ENCODE measurements at regions not wholly inside any gene's neighbourhood (a gene's known extent, or its start where the extent isn't known, plus 50 kb on each side); places are given as distances from the start of the nearest gene placed in this dataset.
"Not testable (repeated sequence)": the region's sequence is repeated elsewhere in the genome, so short reads cannot be mapped to it uniquely, and the experiment has no call there.

GRCh38 chr14:89564989-89565388 is 148.0 kb upstream of the FOXN3 start:
- DNase-seq, result no peak

GRCh38 chr14:89564286-89564957 is 147.4 kb upstream of the FOXN3 start:
- DNase-seq, result no peak

DNA sequence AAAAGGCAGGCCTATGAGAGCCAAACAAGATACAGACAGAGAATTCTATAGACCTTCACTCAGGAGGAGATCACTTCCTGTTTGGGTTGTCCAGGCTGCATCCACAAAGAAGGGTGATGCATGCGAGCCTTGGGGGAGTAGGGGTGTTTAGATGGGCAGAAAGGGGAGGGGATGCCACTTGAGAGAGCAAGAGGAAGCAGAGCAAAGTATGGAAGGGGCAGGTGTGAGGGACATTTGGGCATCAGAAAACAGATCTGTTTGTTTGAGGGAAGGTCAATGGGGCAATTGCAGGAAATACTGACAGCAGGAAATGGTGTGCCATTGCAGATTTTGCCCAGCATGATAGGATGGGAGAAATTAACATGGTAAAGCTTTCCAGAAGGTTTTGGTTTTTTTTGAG is 146.4 kb upstream of the FOXN3 start:
- DNase-seq, result no peak

GRCh38 chr14:89551955-89552354 is 134.9 kb upstream of the FOXN3 start:
- no peak for DNase-seq

DNA sequence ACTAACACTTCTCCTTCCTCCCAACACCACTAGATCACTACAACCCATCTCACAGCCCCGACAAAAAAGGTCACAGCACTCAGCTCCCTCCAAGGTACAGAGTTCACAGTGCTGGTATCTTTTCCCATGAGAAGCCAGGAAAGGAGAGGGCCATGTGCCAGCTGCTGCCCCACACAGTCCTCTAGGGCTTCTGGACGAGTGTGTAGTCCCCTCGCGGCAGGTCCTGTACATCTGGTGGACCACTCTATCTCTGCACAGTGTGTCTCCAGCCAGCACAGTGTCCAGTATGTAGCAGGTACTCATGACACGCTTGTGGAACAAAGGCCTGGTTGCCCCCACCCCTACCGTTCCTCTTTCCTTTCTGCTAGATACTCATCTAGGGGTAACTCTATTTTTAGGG is 134.4 kb upstream of the FOXN3 start:
- DNase-seq, result no peak

DNA sequence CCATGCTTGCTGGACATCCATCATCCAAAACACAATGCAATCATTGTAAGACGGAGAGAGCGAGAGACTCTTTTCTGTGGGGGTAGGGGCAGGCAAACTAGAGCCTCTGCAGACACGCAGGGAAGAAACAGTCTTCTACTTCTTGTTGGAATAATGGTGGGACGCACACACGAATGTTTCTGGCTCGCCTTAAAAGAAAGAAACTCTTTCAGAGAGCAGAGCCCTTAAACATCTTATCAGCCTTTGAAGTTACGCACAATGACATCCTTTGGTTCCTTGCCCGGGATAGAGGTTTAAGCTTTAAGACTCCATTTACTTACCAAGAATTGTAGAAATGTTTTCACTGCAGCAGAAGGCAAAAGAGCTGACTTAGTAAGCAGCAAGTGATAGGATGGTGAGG is 133.8 kb upstream of the FOXN3 start:
- no peak for DNase-seq

DNA sequence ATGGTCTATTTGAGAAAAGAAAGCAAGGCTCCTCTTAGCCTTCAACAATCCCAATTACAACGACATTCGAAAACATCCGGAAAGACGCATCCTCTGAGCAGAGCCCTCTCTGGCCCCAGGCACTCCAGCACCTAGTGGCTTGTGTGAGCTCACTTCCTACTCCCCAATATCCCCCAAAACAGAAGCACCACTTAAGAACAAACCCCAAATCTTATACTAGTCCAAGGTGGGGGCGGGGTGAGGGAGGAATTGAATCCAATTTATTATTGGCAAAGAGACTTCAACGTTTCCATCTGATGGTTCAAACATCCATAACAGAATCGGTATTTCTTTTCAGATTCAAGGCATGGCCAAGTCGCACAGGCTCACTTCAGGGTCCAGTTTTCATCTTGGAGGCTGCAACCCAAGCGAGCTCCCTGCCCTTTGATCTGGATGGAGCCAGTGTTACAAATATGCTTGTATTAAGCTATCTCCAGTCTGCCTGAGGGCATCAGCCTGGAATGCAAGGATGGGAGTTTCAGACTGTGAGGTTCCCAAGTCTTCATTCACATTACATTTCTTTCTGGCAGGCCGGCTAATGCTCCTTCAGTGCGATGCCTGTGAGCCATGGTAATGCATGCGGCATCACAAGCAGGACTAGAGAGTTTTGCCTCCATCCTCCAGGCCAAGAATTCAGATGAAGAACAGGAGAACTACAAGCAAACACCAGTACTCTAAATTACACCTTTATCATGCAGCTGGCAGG is 132.5 kb upstream of the FOXN3 start:
- DNase-seq, result no peak

- not testable (repeated sequence) for DNase-seq
Observed at GRCh38 chr14:89547047-89547446, 130.0 kb upstream of the FOXN3 start.

DNA sequence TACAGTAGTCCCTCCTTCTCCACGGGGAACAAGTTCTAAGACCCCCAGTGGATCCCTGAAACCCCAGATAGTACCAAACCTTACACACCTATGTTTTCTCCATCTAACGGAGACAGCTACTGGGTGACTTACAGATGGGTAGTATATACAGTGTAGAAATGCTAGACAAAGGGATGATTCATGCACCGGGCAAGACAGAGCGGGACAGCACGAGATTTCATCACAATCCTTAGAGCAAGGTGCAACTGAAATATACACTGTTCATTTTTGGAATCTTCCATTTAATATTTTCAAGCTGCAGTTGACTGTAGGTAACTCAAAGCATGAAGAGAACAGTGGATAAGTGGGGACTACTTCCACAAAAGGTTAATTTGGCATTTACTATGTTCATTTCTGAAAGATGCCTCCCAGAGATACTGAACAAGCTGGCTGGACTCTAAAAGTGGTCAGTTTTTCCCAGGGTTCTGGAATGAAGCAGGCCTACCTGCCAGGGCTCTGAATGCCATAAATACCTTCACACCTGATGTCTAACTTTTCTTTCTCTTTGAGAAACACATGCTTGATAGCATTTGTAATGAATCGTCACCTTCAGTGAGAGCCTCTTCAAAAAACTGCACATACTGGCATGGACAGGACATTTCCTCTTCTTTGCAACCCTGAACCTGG is 127.7 kb upstream of the FOXN3 start:
- no peak for DNase-seq

GRCh38 chr14:89543425-89543790 is 126.4 kb upstream of the FOXN3 start:
- no peak for DNase-seq

DNA sequence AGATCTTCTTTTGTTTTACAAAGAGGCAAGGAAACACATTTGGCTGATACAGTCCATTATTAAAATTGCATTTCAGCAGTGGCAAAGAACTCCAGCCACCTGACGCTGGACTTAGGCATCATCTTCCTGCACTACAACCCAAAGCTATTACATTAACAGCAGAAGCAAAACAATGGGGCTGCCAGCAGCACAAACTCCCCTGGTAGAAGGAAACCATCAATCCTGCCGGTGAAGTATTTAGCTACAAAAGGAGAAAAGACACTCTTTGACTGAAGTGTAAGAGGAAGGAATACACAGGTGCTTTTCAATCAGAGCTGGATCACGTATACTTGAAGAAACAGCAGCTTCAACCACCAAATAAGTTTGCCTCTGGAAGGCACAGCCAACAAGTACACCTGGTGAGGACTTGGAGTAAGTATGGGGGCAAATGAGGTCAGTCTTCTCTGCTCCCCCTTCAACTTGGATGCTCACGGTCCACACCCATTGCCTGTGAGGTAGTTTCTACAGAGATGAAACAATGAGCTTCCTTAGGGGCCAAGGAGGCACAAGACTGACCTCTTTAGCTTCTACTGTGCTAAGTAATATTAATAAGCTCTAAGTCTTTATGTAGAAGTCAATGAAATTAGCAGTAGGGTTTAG is 125.9 kb upstream of the FOXN3 start:
- no peak for DNase-seq

DNA sequence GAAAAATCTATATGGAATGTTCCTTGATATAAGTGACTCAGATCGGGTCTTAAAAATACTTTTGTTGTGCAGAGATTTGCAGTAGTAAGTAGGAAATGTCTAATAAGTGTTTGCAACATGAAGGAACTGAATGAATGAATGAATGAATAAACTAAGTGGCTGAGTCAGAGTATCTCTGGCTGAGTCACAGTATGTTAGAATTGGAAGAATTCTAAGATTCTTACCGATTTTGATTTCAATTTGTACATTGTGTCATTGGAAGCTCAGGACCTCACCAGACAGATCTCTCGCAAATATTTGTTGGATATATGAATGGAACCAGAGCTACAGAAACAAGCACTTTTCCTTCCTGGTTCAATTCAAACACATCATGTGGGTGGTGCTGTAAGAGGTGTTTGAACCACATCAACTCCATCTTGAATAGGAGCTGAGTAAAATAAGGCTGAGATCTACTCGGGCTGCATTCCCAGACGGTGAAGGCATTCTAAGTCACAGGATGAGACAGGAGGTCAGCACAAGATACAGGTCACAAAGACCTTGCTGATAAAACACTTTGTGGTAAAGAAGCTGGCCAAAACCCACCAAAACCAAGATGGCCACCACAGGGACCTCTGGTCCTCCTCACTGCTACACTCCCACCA is 123.9 kb upstream of the FOXN3 start:
- no peak for DNase-seq

DNA sequence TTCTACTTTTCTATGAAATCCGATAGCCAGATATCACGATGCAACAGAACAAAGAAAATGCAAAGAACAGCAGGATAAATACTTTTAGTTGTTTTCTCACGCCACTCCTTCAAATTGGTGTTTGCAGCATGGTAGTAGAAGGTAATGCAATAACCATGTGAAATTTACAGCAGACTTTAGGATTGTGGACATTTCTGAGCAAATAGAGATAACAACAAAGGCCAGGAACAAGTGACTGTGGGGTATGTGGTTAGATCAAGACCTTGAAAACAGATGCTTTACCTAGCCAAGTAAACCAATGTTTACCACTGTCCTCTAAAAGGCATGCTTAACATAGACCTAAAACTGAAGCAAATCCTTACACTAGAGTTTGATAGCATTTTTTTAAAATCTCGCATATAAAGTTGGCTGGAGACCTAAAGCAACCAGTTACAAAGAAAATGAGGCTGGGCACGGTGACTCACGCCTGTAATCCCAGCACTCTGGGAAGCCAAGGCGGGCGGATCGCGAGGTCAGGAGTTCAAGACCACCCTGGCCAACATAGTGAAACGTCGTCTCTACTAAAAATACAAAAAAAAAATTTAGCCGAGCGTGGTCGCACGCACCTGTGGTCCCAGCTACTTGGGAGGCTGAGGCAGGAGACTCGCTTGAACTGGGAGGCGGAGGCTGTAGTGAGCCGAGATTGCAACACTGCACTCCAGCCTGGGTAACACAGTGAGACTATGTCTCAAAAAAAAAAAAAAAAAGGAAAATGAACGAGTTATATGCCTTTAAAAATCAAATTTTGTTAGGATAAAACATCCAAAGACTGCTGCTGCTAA is 123.2 kb upstream of the FOXN3 start:
- no peak for DNase-seq

- no peak for DNase-seq
Observed at GRCh38 chr14:89537911-89538310, 120.9 kb upstream of the FOXN3 start.

GRCh38 chr14:89534902-89535685 is 118.1 kb upstream of the FOXN3 start:
- DNase-seq, result no peak

- no peak for DNase-seq
Observed at GRCh38 chr14:89533766-89534165, 116.7 kb upstream of the FOXN3 start.

GRCh38 chr14:89533136-89533535 is 116.1 kb upstream of the FOXN3 start:
- no peak for DNase-seq

DNA sequence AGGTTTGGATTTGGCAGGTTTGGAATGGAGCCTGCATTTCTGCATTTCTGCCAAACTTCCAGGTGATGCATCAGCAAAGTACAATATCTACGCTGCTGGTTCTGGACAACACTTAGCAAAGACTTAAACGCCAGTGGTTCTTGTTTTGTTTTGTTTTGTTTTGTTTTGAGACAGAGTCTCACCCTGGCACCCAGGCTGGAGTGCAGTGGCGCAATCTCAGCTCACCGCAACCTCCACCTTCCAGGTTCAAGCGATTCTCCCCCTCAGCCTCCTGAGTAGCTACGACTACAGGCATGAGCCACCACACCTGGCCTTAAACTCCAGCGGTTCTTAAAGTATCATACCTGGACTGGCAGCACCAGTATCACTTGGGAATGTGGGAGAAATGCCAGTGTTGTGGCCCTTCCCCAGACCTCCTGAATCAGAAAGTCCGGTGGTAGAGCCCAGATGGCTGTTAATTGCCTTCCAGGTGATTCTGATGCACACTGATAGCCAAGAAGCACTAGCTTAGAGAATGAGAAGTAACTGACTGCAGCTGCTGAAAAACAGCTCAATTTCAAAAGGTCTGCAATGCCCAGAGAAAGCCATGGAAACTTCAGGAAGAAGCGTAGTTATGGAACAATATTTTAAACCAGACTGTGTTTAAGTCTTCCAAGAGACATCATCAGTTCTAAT is 114.8 kb upstream of the FOXN3 start:
- no peak for DNase-seq

DNA sequence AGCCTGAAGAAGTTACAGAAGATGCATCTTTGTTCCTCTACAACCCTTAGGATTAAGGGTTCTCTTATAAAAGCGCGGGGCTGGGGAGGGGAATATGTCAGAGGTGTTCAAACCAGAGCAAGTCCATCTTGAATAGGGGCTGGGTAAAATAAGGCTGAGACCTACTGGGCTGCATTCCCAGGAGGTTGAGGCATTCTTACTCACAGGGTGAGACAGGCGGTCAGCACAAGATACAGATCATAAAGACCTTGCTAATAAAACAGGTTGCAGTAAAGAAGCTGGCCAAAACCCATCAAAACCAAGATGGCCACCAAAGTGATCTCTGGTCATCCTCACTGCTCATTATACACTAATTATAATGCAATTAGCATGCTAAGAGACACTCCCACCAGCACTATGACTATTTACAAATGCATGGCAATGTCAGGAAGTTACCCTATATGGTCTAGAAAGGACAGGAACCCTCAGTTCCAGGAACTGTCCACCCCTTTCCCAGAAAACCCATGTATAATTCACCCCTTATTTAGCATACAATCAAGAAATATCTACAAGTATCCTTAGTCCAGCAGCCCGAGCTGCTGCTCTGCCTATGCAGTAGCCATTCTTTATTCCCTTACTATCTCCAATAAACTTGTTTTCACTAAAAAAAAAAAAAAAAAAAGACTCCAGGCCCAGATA is 108.1 kb upstream of the FOXN3 start:
- DNase-seq, result no peak

DNA sequence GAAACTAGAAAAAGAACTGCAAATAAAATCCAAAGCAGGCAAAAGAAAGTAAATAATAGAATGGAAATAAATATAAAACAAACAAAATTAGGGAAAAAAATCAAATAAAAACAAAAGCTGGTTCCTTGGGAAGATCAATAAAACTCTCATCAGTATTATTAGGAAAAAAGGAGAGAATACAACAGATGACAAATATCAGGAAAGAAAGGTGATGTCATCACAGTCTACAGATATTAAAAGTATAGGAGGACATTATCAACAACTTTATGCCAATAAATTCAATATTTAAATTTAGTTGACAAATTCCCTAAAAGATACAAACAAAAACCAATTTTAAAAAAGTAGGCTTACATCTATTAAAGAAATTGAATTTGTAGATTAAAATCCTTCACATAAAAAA is 107.4 kb upstream of the FOXN3 start:
- no peak for DNase-seq

All from NCI-H82 (cell line).